Neural cell (in vitro differentiated cells): ENCODE measurements at regions not wholly inside any gene's neighbourhood (a gene's known extent, or its start where the extent isn't known, plus 50 kb on each side); places are given as distances from the start of the nearest gene placed in this dataset.

Experiments used
- H2AFZ ChIP-seq: fragments of 200-600, 300-800 bp; sonication (generic), shearing (Covaris generic); 2 replicates; pipeline ENCODE4 v1.6.0; 2014; ENCODE audit warnings: low read depth, mild to moderate bottlenecking, antibody characterized with exemption, low read length, moderate library complexity
- H3F3A ChIP-seq: fragments of 200-600 bp; shearing (Covaris generic); 2 replicates; pipeline ENCODE4 v1.6.1; 2016; ENCODE audit warnings: mild to moderate bottlenecking, moderate library complexity, mixed read lengths, antibody characterized with exemption, low read length; ENCODE audit not compliant: insufficient read depth, poor library complexity, severe bottlenecking
- H3K27ac ChIP-seq: fragments of 200-600, 300-800 bp; sonication (generic), shearing (Covaris generic); 2 replicates; pipeline ENCODE4 v1.5.1; 2014; ENCODE audit warnings: mild to moderate bottlenecking, low read length, moderate library complexity
- H3K27me3 ChIP-seq: fragments of 300-800, 200-600 bp; sonication (generic), shearing (Covaris generic); 2 replicates; pipeline ENCODE4 v1.6.0; 2014; ENCODE audit warnings: mild to moderate bottlenecking, low read depth, low read length, moderate library complexity; ENCODE audit not compliant: insufficient read depth
- H3K36me3 ChIP-seq: fragments of 300-800, 200-600 bp; sonication (generic), shearing (Covaris generic); 2 replicates; pipeline ENCODE4 v1.5.1; 2014; ENCODE audit warnings: mild to moderate bottlenecking, antibody characterized with exemption, low read length, moderate library complexity; ENCODE audit not compliant: insufficient read depth
- H3K4me2 ChIP-seq: fragments of 300-800, 200-600 bp; sonication (generic), shearing (Covaris generic); 2 replicates; pipeline ENCODE4 v1.6.0; 2014; ENCODE audit warnings: mild to moderate bottlenecking, low read length
- H3K4me3 ChIP-seq: fragments of 300-800, 200-600 bp; sonication (generic), shearing (Covaris generic); 2 replicates; pipeline ENCODE4 v1.5.1; 2014; ENCODE audit warnings: mild to moderate bottlenecking, low read length, moderate library complexity
- H3K79me2 ChIP-seq: fragments of 200-600 bp; shearing (Covaris generic); replicated peaks from 2 replicates; pipeline ENCODE4 v1.6.0; 2014; ENCODE audit warnings: mild to moderate bottlenecking, low read length, moderate library complexity; ENCODE audit not compliant: insufficient read depth
- H3K9ac ChIP-seq: fragments of 300-800, 200-600 bp; sonication (generic), shearing (Covaris generic); 2 replicates; pipeline ENCODE4 v1.6.1; 2016; ENCODE audit warnings: mild to moderate bottlenecking, low read length, mixed read lengths
- H3K9me2 ChIP-seq: fragments of 200-600 bp; shearing (Covaris generic); 2 replicates; pipeline ENCODE4 v1.6.1; 2016; ENCODE audit warnings: mild to moderate bottlenecking, low read length, mixed read lengths; ENCODE audit not compliant: insufficient read depth
- H3K9me3 ChIP-seq: fragments of 200-600, 300-800 bp; sonication (generic), shearing (Covaris generic); 2 replicates; pipeline ENCODE4 v1.6.1; 2016; ENCODE audit warnings: mild to moderate bottlenecking, mixed run types, low read length, moderate library complexity, mixed read lengths
- H4K20me1 ChIP-seq: fragments of 200-600 bp; shearing (Covaris generic); 2 replicates; pipeline ENCODE4 v1.6.1; 2016; ENCODE audit warnings: mild to moderate bottlenecking, mixed run types; ENCODE audit not compliant: insufficient read depth
- CTCF ChIP-seq: fragments of 450-650 bp; IDR thresholded peaks from 2 replicates; pipeline ENCODE4 v1.5.1; 2014; ENCODE audit warnings: antibody characterized with exemption, mild to moderate bottlenecking, moderate library complexity; ENCODE audit not compliant: poor library complexity, severe bottlenecking
- EP300 ChIP-seq: fragments of 450-650 bp; conservative IDR thresholded peaks from 2 replicates; pipeline ENCODE4 v1.6.1; 2014; ENCODE audit warnings: antibody characterized with exemption, mild to moderate bottlenecking, moderate library complexity; ENCODE audit not compliant: poor library complexity, severe bottlenecking
- EZH2 ChIP-seq: fragments of 200-600, 300-800 bp; shearing (Covaris generic), sonication (generic); IDR thresholded peaks from 2 replicates; pipeline ENCODE4 v1.6.1; 2014; ENCODE audit warnings: antibody characterized with exemption, low read length, borderline replicate concordance, mild to moderate bottlenecking; ENCODE audit not compliant: insufficient read depth, poor library complexity, severe bottlenecking
- MXI1 ChIP-seq: fragments of 450-650 bp; conservative IDR thresholded peaks from 2 replicates; pipeline ENCODE4 v1.6.1; 2014; ENCODE audit warnings: antibody characterized with exemption, mild to moderate bottlenecking; ENCODE audit not compliant: poor library complexity, severe bottlenecking
- POLR2AphosphoS5 ChIP-seq: IDR thresholded peaks from 2 replicates; pipeline ENCODE4 v1.6.1; 2012
- RAD21 ChIP-seq: fragments of 450-650 bp; conservative IDR thresholded peaks from 2 replicates; pipeline ENCODE4 v1.6.1; 2014; ENCODE audit warnings: antibody characterized with exemption, mild to moderate bottlenecking, moderate library complexity
- REST ChIP-seq: IDR thresholded peaks from 2 replicates; pipeline ENCODE4 v1.6.1; 2012; ENCODE audit warnings: borderline replicate concordance
- SMC3 ChIP-seq: fragments of 450-650 bp; conservative IDR thresholded peaks from 2 replicates; pipeline ENCODE4 v1.6.1; 2014; ENCODE audit warnings: antibody characterized with exemption, mild to moderate bottlenecking, moderate library complexity; ENCODE audit not compliant: poor library complexity
- TAF1 ChIP-seq: IDR thresholded peaks from 2 replicates; pipeline ENCODE4 v1.6.1; 2012; ENCODE audit warnings: low read depth

DNA sequence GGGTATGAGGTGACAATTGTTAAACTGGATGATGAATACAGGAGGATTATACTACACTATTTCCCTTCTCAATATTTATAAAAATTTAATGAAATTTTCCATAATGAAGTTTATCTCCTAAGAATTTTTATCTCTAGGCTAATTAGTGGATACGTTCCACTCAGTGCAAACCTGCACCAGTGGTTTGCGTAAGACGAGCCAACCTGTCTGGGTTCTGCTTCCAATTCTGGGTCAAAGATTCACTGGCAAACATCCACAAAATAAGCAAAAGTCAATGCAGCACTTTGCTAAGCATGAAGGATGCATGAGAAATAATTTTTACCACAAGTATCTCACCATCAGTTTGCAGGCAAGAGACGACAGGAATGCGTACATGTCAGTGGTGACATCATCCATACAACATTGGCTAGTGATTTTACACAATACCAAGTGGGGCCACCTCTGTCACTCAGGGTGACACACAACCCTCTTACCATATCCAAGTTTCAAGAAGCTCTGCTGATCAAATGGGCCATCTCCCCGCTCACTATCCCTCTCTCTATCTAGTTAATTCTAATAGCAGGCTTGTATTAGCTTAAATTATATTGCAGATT is 51.7 kb downstream of the FAM50B start:
- no peak for TF ChIP-seq CTCF
- TF ChIP-seq REST: no peak
- TF ChIP-seq EP300: no peak
- no peak for TF ChIP-seq SMC3
- TF ChIP-seq TAF1: no peak
- TF ChIP-seq MXI1: no peak
- no peak for TF ChIP-seq RAD21
- no peak for TF ChIP-seq POLR2AphosphoS5
- no peak for TF ChIP-seq EZH2
- H3K9me2 ChIP-seq: no peaks in the 10 kb centered on the region
- no peak overlapping the region for H2AFZ ChIP-seq
- H3K36me3 ChIP-seq: no peaks in the 10 kb centered on the region
- no peak overlapping the region for H3K9ac ChIP-seq
- no peak overlapping the region for H3K4me3 ChIP-seq
- H4K20me1 ChIP-seq: no peaks in the 10 kb centered on the region
- H3F3A ChIP-seq: no peaks in the 10 kb centered on the region
- H3K27ac ChIP-seq: no peak overlapping the region
- H3K4me2 ChIP-seq: no peak overlapping the region
- no peaks in the 10 kb centered on the region for H3K79me2 ChIP-seq
- no peaks in the 10 kb centered on the region for H3K27me3 ChIP-seq
- no peaks in the 10 kb centered on the region for H3K9me3 ChIP-seq

DNA sequence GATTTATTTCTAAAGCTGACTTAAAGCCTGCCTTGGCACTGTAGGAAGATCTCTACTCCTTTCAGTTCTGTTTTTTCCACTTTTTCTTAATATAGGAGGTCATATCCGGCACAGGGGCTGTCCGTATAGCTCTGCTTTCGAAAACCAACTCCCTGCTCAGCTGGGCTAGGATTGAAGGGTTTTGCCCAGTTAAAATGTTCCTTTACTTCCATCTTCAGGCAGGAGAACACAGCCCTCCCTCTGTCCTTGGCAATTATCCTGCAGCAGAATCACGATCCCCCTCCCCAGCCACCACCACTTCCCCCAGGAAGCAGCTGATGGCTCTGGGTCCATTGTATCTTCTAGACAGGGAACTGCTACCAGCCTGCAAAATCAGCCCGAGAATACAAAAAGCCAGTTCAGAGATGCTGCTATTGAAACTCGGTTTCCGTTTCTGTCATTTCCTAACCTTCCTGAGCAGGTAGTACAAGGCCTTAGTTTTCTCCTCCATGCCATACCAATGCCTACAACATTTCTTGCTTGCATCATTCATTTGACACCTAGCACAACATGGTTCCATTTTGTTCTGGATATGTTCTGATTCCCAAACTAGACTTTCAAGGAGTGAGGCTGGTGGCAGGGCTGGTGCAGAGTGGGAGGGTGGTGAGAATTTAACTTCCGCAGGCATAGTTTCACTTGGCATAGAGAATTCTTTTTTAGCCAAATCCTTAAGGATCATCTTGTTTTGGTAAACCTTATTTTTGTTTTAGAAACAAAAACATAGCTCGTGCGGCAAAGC is 53.9 kb downstream of the FAM50B start:
- Histone ChIP-seq H3F3A (no peaks in the 10 kb centered on the region), H4K20me1 (no peaks in the 10 kb centered on the region), H3K9ac (no peak overlapping the region), H3K27ac (no peak overlapping the region), H3K79me2 (no peaks in the 10 kb centered on the region), H3K9me2 (no peaks in the 10 kb centered on the region), H3K27me3 (no peaks in the 10 kb centered on the region), H3K4me2 (no peak overlapping the region), H2AFZ (no peak overlapping the region), H3K4me3 (no peak overlapping the region), H3K9me3 (no peaks in the 10 kb centered on the region), H3K36me3 (no peaks in the 10 kb centered on the region)
- TF ChIP-seq EP300 (no peak), SMC3 (no peak), TAF1 (no peak), EZH2 (no peak), CTCF (no peak)
